CD4-positive, alpha-beta T cell (primary cell): ENCODE measurements at regions not wholly inside any gene's neighbourhood (a gene's known extent, or its start where the extent isn't known, plus 50 kb on each side); places are given as distances from the start of the nearest gene placed in this dataset.

Source experiments
- ATAC-seq: fragments of 200-7000 bp; cut with Tn5 transposase; one replicate; pipeline ENCODE4 v1.10.0; 2022; ENCODE audit warnings: mild to moderate bottlenecking; ENCODE audit not compliant: poor library complexity
- CTCF ChIA-PET: fragments of 350-600 bp; sonication (Branson Sonifier 250); formaldehyde crosslinking; loops from one replicate; lab custom pipeline; 2021; ENCODE audit warnings: antibody characterized with exemption, inconsistent platforms; lab: Charles Lee
- POLR2A ChIA-PET: fragments of 350-600 bp; sonication (Branson Sonifier 250); formaldehyde crosslinking; loops from one replicate; lab custom pipeline; 2021; ENCODE audit warnings: antibody characterized with exemption, inconsistent platforms; lab: Charles Lee
- DNase-seq, 14 experiments: peaks; one replicate each; pipeline ENCODE4 v3.0.0-alpha.2; 2013 to 2020; ENCODE audit warnings: mixed read lengths in 2 of 14
- H3K27ac ChIP-seq, 2 donors: one replicate each; pipeline versions ENCODE4 v1.5.1 to v1.7.0; 2013; ENCODE audit warnings: low read length in 2 of 2, low read depth in 1 of 2, mild to moderate bottlenecking in 1 of 2
- H3K27me3 ChIP-seq, 2 experiments: 1 replicate in 1 of 2; 2 replicates in 1 of 2; pipeline versions ENCODE4 v1.6.1 to v1.7.0; 2013; ENCODE audit warnings: low read length in 2 of 2, control low read depth in 1 of 2, mild to moderate bottlenecking in 1 of 2, moderate library complexity in 1 of 2; ENCODE audit not compliant: insufficient read depth in 2 of 2, control insufficient read depth in 1 of 2
- H3K36me3 ChIP-seq: one replicate; pipeline ENCODE4 v1.6.1; 2013; ENCODE audit warnings: low read length, control low read depth; ENCODE audit not compliant: insufficient read depth
- H3K4me1 ChIP-seq: one replicate; pipeline ENCODE4 v1.6.1; 2013; ENCODE audit warnings: low read length, control low read depth; ENCODE audit not compliant: insufficient read depth
- H3K4me3 ChIP-seq: one replicate; pipeline ENCODE4 v1.5.1; 2013; ENCODE audit warnings: mild to moderate bottlenecking, low read length, moderate library complexity
- H3K9me3 ChIP-seq, 2 experiments: 1 replicate in 1 of 2; 2 replicates in 1 of 2; pipeline versions ENCODE4 v1.6.1 to v1.7.0; 2013; ENCODE audit warnings: low read length in 2 of 2, mild to moderate bottlenecking in 2 of 2, control low read depth in 1 of 2, moderate library complexity in 1 of 2; ENCODE audit not compliant: control insufficient read depth in 1 of 2, insufficient read depth in 1 of 2
- H3K27ac Mint-ChIP-seq: one replicate; pipeline ENCODE4 v1.8.0; 2020; ENCODE audit warnings: mixed read lengths
- H3K27me3 Mint-ChIP-seq: one replicate; pipeline ENCODE4 v1.8.0; 2021; ENCODE audit warnings: mixed read lengths
- H3K36me3 Mint-ChIP-seq: one replicate; pipeline ENCODE4 v1.8.0; 2021; ENCODE audit warnings: low read depth, mixed read lengths
- H3K4me1 Mint-ChIP-seq: one replicate; pipeline ENCODE4 v1.8.0; 2021; ENCODE audit warnings: low read depth, mixed read lengths
- H3K4me3 Mint-ChIP-seq: one replicate; pipeline ENCODE4 v1.8.0; 2020; ENCODE audit warnings: mild to moderate bottlenecking, mixed read lengths
- H3K9me3 Mint-ChIP-seq: one replicate; pipeline ENCODE4 v1.8.0; 2020; ENCODE audit warnings: mixed read lengths
- CTCF ChIP-seq: fragments of 200-600 bp; IDR thresholded peaks from one replicate; pipeline ENCODE4 v1.8.0; 2022; ENCODE audit warnings: antibody characterized with exemption, mild to moderate bottlenecking
- intact Hi-C, 2 experiments: fragments of 100-400 bp; cut with DNase I in 1 of 2; cut with micrococcal nuclease in 1 of 2; formaldehyde crosslinking; loops; one replicate each; pipeline versions ENCODE4 v1.15.1 to v1.9.0; 2023 to 2025; cut with DNase I, micrococcal nuclease

- no peak overlapping the region for H3K27ac Mint-ChIP-seq
- ATAC-seq, result no peak
These were observed 442.9 kb downstream of the MID1IP1 start for GRCh38 chrX:39244147-39244546.

GRCh38 chrX:39245024-39245423 lies 443.8 kb downstream of the MID1IP1 start:
- Mint-ChIP-seq H3K36me3 (no peaks in the 10 kb centered on the region), H3K27me3 (no peaks in the 10 kb centered on the region), H3K9me3 (no peaks in the 10 kb centered on the region), H3K4me1 (no peaks in the 10 kb centered on the region), H3K4me3 (no peak overlapping the region), H3K27ac (no peak overlapping the region)
- Histone ChIP-seq H3K36me3 (no peaks in the 10 kb centered on the region), H3K27me3 (no peaks in the 10 kb centered on the region), H3K4me3 (no peak overlapping the region), H3K27ac (no peak overlapping the region), H3K4me1 (no peaks in the 10 kb centered on the region), H3K9me3 (no peaks in the 10 kb centered on the region)
- TF ChIP-seq CTCF, result no peak
- POLR2A ChIA-PET, result no interaction called here
- intact Hi-C loops, result loop anchor here in 1 of 2 experiments (10.0 kb wide), 1 partner anchor 80 kb away; no protein-coding TSS in a partner anchor
- ATAC-seq, result no peak
- no peak for DNase-seq
- CTCF ChIA-PET, result no interaction called here

More at GRCh38 chrX:39244147-39244546, 442.9 kb downstream of the MID1IP1 start:
- CTCF ChIA-PET, result no interaction called here
- no peaks in the 10 kb centered on the region for H3K4me1 ChIP-seq
- H3K36me3 ChIP-seq, result no peaks in the 10 kb centered on the region
- H3K4me1 Mint-ChIP-seq, result no peaks in the 10 kb centered on the region
- H3K27me3 Mint-ChIP-seq, result no peaks in the 10 kb centered on the region
- POLR2A ChIA-PET, result no interaction called here
- no peak overlapping the region for H3K4me3 Mint-ChIP-seq
- no peak overlapping the region for H3K4me3 ChIP-seq
- H3K27me3 ChIP-seq, result no peaks in the 10 kb centered on the region
- no peak for DNase-seq
- H3K36me3 Mint-ChIP-seq, result no peaks in the 10 kb centered on the region
- no peaks in the 10 kb centered on the region for H3K9me3 Mint-ChIP-seq
- H3K9me3 ChIP-seq, result no peaks in the 10 kb centered on the region
- H3K27ac ChIP-seq, result no peak overlapping the region
- intact Hi-C loops, result loop anchor here in 1 of 2 experiments (5.0 to 10.0 kb wide), 2 partner anchors 79 to 492 kb away; no protein-coding TSS in a partner anchor
- TF ChIP-seq CTCF, result no peak

- Mint-ChIP-seq H3K27me3 (no peaks in the 10 kb centered on the region), H3K27ac (no peak overlapping the region), H3K9me3 (no peaks in the 10 kb centered on the region), H3K4me3 (no peak overlapping the region), H3K4me1 (peaks cover 8% of the 10 kb centered on the region), H3K36me3 (no peaks in the 10 kb centered on the region)
- POLR2A ChIA-PET, result no interaction called here
- no peak for ATAC-seq
- Histone ChIP-seq H3K36me3 (no peaks in the 10 kb centered on the region), H3K9me3 (no peaks in the 10 kb centered on the region), H3K27me3 (no peaks in the 10 kb centered on the region), H3K4me3 (no peak overlapping the region), H3K4me1 (no peaks in the 10 kb centered on the region), H3K27ac (no peak overlapping the region)
- intact Hi-C loops, result loop anchor here in 1 of 2 experiments (10.0 kb wide), 1 partner anchor 83 kb away; no protein-coding TSS in a partner anchor
- CTCF ChIA-PET, result no interaction called here
- no peak for TF ChIP-seq CTCF
- no peak for DNase-seq
These were observed 446.3 kb downstream of the MID1IP1 start for GRCh38 chrX:39247536-39247935.
